HG03439 (cell line): ENCODE measurements at regions not wholly inside any gene's neighbourhood (a gene's known extent, or its start where the extent isn't known, plus 50 kb on each side); places are given as distances from the start of the nearest gene placed in this dataset.

Experiments
- ATAC-seq: cut with Tn5 transposase; IDR thresholded peaks from one replicate; pipeline ENCODE4 v1.9.1; 2021; ENCODE audit warnings: mild to moderate bottlenecking, moderate library complexity; ENCODE audit not compliant: unreplicated experiment

DNA sequence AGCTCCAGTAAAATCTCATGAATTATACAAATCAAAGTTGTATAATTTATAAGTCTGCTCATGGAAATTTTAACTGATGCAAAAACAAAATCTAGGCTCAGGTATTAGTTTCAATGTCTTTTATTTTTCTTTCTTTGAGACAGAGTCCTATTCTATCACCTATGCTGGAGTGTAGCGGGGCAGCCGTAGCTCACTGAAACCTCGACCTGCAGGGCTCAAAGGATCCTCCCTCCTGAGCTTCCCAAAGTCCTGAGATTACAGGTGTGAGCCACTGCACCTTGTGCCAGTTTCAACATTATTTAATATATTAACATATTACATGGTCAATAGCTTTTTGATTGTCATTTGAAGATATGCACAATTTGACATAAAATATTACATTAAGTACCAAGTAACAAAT is 678.7 kb downstream of the ARAP2 start:
- no peak for ATAC-seq

DNA sequence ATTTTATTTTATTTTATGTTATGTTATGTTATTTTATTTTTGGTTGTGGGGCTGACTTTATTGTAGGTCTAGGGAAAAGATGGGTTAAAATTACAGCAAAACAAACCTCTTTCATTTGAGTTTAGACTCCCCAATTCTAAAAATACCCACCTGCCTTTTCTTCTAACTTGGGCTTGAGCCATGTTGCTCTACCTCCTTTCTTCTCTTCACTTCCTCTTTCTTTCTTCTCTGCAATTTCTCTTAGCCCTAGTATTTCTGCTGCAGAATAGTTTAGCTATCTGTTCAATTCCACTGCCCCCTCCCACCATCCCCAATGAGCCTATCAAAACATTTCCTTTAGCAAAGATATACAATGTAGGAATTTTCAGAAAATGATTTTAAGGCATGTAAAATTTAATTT is 653.3 kb downstream of the ARAP2 start:
- no peak for ATAC-seq

DNA sequence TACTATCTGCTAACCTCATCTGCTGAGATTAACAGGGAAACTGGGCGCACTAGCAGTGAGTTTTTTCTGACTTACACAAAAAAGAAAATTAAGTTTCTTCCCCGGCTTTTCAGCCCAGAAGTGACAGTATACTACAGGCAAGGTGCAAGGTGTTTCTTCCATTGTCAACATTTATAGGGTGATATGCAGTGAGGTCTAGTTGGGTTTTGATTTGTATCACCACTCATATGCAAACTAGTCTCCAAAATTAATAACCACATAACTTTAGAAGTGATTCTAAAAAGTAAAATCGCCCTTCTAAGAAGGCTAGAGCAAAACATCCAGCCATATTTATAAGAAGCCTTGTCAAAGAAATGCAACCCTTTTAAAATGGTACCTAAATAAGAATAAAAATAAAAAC is 640.1 kb downstream of the ARAP2 start:
- ATAC-seq: no peak

DNA sequence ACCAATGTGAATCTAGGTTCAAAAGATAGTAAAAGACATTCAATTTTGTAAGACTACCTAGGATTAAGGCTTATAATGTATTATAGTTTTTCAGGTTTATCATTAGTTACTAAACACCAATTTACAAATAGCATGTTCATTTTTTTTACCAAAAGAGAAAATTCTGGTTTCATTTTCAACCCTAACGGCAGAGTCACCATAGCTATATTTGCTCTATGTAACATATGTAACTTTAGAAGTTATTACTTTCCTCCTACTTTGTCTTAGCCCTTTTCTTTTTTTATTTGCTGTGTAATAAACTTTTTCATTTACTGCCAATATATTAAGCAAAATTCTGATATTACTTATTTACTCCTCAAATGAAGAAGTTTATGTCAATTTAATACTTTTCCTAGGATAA is 639.6 kb downstream of the ARAP2 start:
- no peak for ATAC-seq

- ATAC-seq: no peak
These were observed 636.1 kb downstream of the ARAP2 start for GRCh38 chr4:35608205-35608604.

DNA sequence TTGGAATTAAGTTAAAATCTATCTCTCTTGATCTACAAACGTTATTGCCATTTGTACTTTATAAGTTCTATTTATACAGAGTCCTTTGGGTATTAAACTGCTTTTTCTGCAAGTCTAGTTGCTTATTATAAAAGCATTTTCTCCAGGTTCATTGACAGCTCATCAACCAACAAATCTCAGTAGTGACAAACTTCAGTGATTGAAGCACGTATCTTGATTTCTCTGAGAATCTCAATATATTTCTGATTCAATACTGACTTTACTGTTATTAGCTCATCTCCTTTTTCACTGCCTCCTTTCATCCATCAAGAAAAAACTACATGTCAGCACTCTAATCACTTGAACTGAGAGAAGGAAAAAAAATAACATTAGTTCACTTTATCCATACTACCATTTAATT is 630.2 kb downstream of the ARAP2 start:
- ATAC-seq: no peak

GRCh38 chr4:35639929-35640328 is 604.4 kb downstream of the ARAP2 start:
- no peak for ATAC-seq

DNA sequence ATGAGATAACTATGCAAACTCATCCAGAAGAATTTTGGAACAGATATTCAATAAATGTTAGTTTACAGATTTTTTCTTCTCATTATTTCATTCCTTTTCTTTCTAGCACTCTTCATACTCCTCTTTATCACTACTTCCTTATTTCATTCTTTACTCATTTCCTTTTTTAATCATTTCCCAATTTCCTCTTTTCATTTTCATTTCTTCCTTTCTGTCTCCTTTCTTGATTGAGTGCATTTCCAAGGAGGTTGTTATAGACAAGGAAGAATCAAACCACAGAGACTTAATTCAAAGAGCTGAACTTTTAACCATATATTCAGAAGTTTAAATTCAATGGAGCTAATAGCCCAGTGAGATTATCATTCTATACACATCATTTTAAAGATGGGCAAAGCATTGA is 600.7 kb downstream of the ARAP2 start:
- ATAC-seq: no peak

DNA sequence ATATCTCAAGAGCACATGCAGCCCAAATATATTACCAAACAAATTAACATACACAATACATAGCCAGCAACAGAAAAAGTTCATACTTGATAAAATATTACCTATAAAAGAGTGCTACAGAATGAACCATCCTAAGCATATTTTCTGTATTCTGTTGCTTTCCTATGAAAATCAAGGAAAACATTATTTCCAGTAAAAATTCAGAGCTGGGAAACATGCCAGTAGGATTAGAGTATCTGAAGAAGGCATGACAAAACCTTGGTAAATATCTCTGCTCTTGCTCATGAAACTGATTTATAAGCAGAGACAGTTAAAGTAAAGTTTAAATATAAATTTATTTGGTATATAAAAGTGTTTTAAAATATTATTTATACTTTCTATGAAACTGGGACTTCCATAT is 599.7 kb downstream of the ARAP2 start:
- no peak for ATAC-seq

- no peak for ATAC-seq
These were observed 595.3 kb downstream of the ARAP2 start for GRCh38 chr4:35649011-35649410.

- no peak for ATAC-seq
These were observed 594.5 kb downstream of the ARAP2 start for GRCh38 chr4:35649778-35650177.

GRCh38 chr4:35652197-35652596 is 592.1 kb downstream of the ARAP2 start:
- ATAC-seq: no peak

DNA sequence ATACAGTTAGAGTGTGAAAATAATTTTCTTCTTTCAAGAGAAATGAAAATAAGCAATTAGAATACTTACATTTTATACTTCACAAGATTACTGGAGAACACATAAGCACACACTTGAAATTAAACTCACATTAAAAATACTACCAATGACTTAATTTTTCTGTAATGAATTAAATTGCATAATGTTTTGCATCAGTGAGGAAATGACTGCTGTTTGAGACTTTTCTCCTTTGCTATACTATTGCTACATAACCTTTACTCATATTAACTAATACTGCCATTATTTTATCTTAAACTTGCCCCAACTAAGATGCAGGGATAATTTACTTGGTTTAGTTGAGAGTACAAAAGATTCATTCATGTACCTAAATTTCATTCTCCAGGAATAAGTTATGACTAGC is 590.9 kb downstream of the ARAP2 start:
- no peak for ATAC-seq

DNA sequence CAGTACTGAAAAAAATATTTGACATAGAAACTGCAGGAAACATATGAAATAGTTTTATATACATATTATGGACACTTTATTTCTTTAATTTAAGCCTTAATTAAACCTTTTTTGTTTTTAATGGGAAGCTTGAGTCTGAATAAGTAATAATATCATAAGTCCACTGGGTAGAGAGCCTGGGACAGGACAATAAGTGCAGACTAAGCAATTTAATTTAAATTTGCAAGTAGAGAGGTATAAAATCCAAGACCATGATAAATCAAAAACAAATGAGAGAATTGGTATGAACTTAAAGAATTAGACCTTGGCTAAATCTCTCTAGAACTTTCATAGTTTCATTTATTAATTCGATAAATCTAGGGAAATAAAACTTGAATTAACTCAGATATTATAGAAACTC is 571.2 kb downstream of the ARAP2 start:
- no peak for ATAC-seq

DNA sequence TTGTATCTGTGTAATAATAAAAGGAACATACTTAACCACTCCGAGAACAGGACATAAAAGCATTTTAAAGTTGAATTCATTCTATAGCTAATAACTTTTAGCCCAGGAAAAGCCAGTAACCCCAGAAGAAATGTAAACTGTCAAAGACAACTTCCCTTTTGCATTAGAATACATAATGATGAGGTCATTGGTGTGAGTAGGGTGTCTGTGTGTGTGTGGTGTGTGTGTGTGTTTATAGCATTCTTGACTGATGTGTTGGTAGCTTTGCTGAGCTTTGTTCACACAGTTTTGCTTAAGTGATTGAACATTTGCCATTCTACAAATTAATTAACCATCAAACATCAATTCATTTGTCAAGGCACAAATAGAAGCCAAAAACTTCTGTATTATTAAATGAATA is 559.6 kb downstream of the ARAP2 start:
- ATAC-seq: no peak

DNA sequence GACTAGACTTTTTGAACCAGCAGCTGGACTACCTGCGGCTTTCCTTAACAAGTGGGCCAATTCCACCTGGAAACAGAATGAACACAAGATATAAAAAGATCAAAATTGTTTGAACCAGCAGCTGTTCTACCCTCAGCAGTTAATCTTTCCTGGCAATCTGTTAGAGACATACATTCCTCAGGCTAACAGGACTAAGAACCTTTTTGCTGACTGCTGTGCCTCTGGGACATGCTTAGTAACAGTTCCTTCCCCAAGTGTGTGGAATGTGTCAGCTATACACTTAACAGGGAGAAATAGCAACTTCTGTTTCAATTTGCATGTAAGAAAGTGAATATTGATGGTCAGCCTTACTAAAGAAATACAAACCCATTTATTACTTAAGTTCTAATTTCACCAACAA is 554.4 kb downstream of the ARAP2 start:
- ATAC-seq: no peak

DNA sequence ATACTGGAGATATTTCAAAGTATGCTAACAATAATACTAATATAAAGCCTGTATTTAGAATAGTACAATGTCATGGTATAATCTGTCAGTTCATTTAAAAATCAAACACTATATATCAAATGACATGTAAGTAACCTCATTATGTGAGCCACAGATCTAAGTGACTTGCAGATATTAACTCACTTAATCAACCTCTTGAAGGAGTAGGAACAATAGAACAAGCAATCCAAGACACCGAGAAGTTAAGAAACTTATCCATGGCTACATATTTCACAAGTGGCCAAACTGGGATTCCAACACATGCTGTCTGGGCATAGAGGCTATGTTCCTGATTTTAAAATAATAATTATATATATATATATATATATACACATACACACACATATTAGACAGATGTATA is 554.0 kb downstream of the ARAP2 start:
- ATAC-seq: no peak

DNA sequence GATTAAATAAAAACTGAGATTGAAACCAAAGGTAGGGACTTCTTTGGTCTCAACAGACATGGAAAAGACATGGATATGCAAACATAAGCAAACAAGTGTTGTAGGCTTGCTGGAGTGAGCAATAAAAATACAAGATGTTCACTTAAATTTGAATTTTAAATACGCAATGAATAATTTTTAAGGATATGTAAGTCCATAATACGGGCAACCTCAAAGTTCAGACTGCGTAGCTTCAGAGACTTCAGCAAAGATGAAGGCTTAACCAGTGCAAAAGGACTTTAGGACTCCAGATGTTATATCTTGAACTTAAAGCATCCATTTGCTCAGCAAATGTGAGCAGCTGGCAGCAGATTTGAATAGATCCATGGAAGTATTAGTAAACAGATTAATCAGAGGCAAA is 549.3 kb downstream of the ARAP2 start:
- ATAC-seq: no peak

DNA sequence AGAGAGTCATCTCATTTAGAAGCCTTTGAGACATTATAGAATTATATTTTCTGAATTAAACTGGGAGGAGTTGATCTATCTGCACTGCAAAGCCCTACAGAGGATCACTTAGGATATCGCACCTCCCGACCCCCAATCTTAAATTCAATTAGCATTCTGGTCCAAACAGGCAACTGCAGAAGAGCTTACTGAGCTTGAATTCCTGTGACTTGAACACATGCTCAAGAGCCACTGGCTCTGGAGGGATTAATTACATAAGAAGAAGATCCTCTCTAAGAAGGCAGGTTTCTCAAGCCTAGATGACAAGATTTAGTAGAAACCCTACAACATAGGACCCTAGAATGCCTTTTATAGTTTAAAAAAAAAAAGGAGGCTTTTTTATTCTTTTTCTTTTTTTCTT is 548.9 kb downstream of the ARAP2 start:
- ATAC-seq: no peak

DNA sequence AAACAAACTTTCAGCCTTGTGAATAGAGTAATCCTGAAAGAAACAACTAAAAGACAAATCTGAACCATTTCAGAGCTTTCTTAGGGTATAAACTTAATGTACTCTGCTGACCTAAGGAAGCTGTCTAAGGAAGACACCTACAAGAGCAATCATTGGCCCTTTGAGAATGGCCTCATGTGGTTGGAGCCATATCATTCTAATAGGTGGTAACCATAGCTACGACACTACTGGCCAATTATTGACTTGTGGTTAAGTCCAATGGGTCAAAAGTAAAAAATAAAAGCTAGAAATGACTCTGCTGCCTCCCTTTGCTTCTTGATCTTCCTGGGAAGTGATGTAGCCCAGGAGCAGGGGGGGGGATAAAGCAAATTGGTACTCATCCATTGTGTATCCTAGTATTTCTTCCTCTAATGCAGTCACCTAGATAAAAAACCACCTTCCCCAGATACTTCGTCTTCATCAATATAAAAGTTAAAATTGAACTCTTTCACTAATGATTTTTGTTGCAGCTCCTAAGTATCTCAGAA is 547.0 kb downstream of the ARAP2 start:
- no peak for ATAC-seq

DNA sequence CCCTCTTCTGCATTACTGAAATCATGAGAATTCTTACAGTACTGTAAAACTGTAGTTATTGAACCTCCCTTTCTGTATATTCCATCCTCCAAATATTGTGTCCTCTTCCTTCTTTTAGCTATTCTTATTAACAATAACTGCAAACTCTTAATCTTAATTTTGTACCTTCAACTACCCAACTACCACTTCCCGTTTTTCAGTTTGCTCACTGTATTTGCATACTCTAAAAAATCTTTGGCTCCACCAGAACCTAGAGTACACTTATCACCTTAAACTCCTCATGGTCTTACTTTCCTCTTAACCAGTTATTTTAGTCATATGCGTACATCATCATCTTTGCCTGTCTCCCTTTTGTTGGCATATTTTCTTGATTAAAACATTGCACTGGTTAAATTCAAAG is 543.7 kb downstream of the ARAP2 start:
- no peak for ATAC-seq

DNA sequence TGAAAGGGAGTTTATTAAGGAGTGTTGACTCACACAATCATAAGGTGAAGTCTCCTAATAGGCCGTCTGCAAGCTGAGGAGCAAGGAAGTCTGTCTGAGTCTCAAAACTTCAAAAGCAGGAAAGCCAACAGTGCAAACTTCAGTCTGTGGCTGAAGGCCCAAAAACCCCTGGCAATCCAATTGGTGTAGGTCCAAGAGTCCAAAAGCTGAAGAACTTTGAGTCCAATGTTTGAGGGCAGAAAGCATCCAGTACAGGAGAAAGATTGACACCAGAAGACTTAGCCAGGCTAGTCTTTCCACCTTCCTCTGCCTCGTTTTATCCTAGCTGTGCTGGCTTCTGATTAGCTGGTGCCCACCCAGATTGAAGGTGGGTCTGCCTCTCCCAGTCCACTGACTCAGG is 535.2 kb downstream of the ARAP2 start:
- ATAC-seq: no peak

- ATAC-seq: no peak
These were observed 534.0 kb downstream of the ARAP2 start for GRCh38 chr4:35710343-35710742.

DNA sequence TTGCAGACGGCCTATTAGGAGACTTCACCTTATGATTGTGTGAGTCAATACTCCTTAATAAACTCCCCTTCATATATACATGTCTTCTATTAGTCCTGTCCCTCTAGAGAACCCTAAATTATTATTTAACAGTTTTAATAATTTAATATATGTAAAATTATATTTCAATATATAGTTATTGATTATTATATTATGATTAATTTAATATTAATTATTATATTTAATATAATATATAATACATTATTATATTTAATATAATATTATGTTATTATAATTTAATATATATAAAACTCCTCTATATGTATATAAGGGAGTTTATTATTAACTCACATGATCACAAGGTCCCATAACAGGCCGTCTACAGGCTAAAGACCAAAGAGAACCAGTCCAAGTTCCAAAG is 533.2 kb downstream of the ARAP2 start:
- no peak for ATAC-seq
